Karpas-422 (cell line): ENCODE measurements at regions not wholly inside any gene's neighbourhood (a gene's known extent, or its start where the extent isn't known, plus 50 kb on each side); places are given as distances from the start of the nearest gene placed in this dataset.
"Not testable (repeated sequence)": the region's sequence is repeated elsewhere in the genome, so short reads cannot be mapped to it uniquely, and the experiment has no call there.

ENCODE experiments used
- DNase-seq: peaks from one replicate; pipeline ENCODE4 v3.0.0-alpha.2; 2015
- H2AFZ ChIP-seq: fragments of 200-600 bp; sonication (generic); 2 replicates; pipeline ENCODE4 v1.6.1; 2014; ENCODE audit warnings: antibody characterized with exemption, low read length, mixed read lengths
- H3K27ac ChIP-seq: fragments of 200-600 bp; sonication (generic); 2 replicates; pipeline ENCODE4 v1.5.1; 2014; ENCODE audit warnings: mild to moderate bottlenecking, low read length, moderate library complexity
- H3K27me3 ChIP-seq: fragments of 200-600 bp; sonication (generic); 2 replicates; pipeline ENCODE4 v1.6.1; 2014; ENCODE audit warnings: low read length, mixed read lengths
- H3K36me3 ChIP-seq: fragments of 200-600 bp; sonication (generic); 2 replicates; pipeline ENCODE4 v1.6.1; 2014; ENCODE audit warnings: low read length, mixed read lengths; ENCODE audit not compliant: insufficient read depth
- H3K4me1 ChIP-seq: fragments of 200-600 bp; sonication (generic); 2 replicates; pipeline ENCODE4 v1.6.1; 2014; ENCODE audit warnings: mild to moderate bottlenecking, low read length, mixed read lengths
- H3K4me2 ChIP-seq: fragments of 200-600 bp; sonication (generic); 2 replicates; pipeline ENCODE4 v1.6.1; 2014; ENCODE audit warnings: low read length, low read depth, mild to moderate bottlenecking; ENCODE audit not compliant: poor library complexity, severe bottlenecking
- H3K4me3 ChIP-seq: fragments of 200-600 bp; sonication (generic); 2 replicates; pipeline ENCODE4 v1.5.1; 2014; ENCODE audit warnings: mild to moderate bottlenecking, antibody characterized with exemption, low read length, mixed read lengths
- H3K79me2 ChIP-seq: fragments of 200-600 bp; sonication (generic); 2 replicates; pipeline ENCODE4 v1.6.1; 2014; ENCODE audit warnings: mild to moderate bottlenecking, low read length, mixed read lengths
- H3K9ac ChIP-seq: fragments of 200-600 bp; sonication (generic); 2 replicates; pipeline ENCODE4 v1.6.0; 2014; ENCODE audit warnings: low read length
- H3K9me2 ChIP-seq: fragments of 200-600 bp; sonication (generic), shearing (Covaris generic); replicated peaks from 2 replicates; pipeline ENCODE4 v1.6.0; 2014; ENCODE audit warnings: mild to moderate bottlenecking, low read length, moderate library complexity; ENCODE audit not compliant: insufficient read depth
- H3K9me3 ChIP-seq: fragments of 300-700, 200-600 bp; sonication (generic); 2 replicates; pipeline ENCODE4 v1.6.1; 2014; ENCODE audit warnings: low read length, mixed read lengths
- H4K20me1 ChIP-seq: fragments of 200-600 bp; sonication (generic); 2 replicates; pipeline ENCODE4 v1.6.1; 2014; ENCODE audit warnings: mild to moderate bottlenecking, antibody characterized with exemption, low read length, low read depth; ENCODE audit not compliant: insufficient read depth

DNA sequence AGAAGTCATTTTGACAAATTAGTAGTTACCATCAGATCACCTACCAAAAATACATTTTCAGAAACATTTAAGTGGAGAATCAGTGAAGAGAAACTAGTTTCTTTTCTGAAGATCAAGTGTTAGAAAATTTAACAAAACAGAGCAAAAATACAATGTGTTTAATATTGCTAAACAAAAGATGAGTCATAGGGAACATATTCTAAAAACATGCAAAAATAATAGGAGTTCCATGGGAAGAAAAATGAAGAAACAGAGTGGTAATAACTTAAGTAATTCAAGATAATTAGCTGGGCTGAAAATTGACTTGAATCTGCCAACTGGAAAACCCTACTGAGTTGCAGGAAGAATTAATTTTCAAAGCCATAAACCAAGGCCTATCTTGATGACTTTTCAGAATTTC, 111.5 kb upstream of the KITLG start:
- Histone ChIP-seq H2AFZ (no peak overlapping the region), H3K4me3 (no peak overlapping the region), H3K4me2 (no peak overlapping the region), H3K9me3 (peaks cover 3% of the 10 kb centered on the region; the same call in 1 of the 2 replicates), H3K9me2 (no peaks in the 10 kb centered on the region), H3K4me1 (no peaks in the 10 kb centered on the region), H3K27me3 (no peaks in the 10 kb centered on the region), H4K20me1 (no peaks in the 10 kb centered on the region), H3K36me3 (no peaks in the 10 kb centered on the region), H3K79me2 (no peaks in the 10 kb centered on the region), H3K27ac (no peak overlapping the region), H3K9ac (no peak overlapping the region)
- DNase-seq, result no peak

DNA sequence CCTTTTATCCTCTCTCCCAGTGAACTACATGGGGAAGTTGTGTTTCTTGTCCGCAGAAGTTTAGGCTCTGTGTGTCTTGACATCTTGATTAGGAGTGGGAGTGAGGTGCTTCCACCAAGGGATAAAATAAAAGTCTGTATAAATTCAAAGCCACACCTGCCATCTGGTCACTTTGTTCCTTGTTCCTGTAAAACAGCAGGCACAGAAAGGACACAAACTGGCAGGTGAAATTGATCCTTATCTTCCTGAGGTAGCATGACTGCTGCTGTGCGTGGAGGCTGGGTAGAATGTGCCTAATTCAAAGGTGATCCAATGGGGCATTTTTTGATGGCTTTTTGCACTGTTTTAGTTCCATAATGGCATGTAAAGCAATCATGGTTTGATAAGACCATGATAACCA, 104.3 kb upstream of the KITLG start:
- Histone ChIP-seq H2AFZ (no peak overlapping the region), H3K9ac (no peak overlapping the region), H3K9me2 (no peaks in the 10 kb centered on the region), H3K79me2 (no peaks in the 10 kb centered on the region), H3K9me3 (no peaks in the 10 kb centered on the region), H3K27me3 (no peaks in the 10 kb centered on the region), H3K4me1 (no peaks in the 10 kb centered on the region), H3K4me3 (no peak overlapping the region), H3K4me2 (no peak overlapping the region), H3K36me3 (no peaks in the 10 kb centered on the region), H3K27ac (no peak overlapping the region), H4K20me1 (no peaks in the 10 kb centered on the region)
- no peak for DNase-seq

DNA sequence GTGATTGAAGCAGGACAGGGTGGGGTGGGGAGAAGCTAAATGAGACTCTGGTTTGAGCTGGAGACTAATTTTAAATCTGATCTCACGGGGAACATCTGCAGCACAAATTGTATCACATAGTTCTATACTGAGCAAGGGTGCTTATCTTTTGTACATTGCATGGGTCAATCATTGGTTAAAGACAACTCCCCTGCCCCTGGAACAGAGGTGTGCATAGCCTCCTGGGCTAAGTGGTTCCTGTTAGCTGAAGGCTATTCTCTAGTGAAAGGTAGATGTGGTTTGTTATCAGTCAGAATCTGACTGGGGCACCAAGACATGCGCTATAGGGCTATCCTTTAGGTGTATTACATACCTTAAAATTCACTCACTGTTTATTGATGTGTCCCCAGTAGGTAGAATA, 103.9 kb upstream of the KITLG start:
- Histone ChIP-seq H3K9me2 (no peaks in the 10 kb centered on the region), H3K4me3 (no peak overlapping the region), H3K79me2 (no peaks in the 10 kb centered on the region), H3K4me1 (no peaks in the 10 kb centered on the region), H3K27ac (no peak overlapping the region), H4K20me1 (no peaks in the 10 kb centered on the region), H3K27me3 (no peaks in the 10 kb centered on the region), H3K9me3 (no peaks in the 10 kb centered on the region), H3K4me2 (no peak overlapping the region), H3K36me3 (no peaks in the 10 kb centered on the region), H3K9ac (no peak overlapping the region), H2AFZ (no peak overlapping the region)
- DNase-seq, result no peak

DNA sequence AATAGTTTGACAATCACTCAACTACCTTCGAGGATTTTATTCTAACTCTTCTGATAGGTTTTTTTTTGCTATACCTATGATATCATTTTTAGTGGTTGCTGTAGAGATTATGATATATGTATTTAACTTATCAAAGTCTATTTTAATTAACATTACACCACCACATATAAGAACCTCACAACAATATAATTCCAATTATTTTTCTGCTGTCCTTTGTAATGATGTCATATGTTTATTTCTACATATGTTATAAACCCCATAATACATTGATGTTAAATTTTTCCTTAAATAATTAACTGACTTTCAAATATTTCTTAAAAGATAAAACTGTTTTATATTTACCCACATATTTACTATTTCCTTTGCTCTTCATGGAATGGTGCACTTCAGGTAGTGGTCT, 103.4 kb upstream of the KITLG start:
- H3K9ac ChIP-seq, result no peak overlapping the region
- H3K79me2 ChIP-seq, result no peaks in the 10 kb centered on the region
- DNase-seq, result no peak
- no peaks in the 10 kb centered on the region for H3K4me1 ChIP-seq
- H3K4me3 ChIP-seq, result no peak overlapping the region
- H2AFZ ChIP-seq, result no peak overlapping the region
- H3K4me2 ChIP-seq, result no peak overlapping the region
- no peaks in the 10 kb centered on the region for H3K36me3 ChIP-seq
- no peaks in the 10 kb centered on the region for H4K20me1 ChIP-seq
- H3K27ac ChIP-seq, result no peak overlapping the region
- H3K9me3 ChIP-seq, result no peaks in the 10 kb centered on the region
- H3K27me3 ChIP-seq, result no peaks in the 10 kb centered on the region
- no peaks in the 10 kb centered on the region for H3K9me2 ChIP-seq

DNA sequence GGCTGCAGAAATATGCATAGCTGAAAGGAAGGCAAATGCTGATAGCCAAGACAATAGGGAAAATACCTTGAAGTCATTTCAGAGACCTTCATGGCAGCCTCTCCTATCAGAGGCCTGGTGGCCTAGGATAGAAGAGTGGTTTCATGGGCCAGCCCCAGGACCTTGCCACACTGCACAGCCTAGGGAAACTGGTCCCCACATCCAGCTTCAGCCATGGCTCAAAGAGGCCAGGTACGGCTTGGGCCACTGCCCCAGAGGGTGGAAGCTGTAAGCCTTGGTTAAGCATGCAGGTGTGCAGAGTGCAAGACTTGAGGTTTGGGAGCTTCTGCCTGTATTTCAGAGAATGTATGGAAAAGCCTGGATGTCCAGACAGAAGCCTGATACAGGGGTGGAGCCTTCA, 101.0 kb upstream of the KITLG start:
- no peaks in the 10 kb centered on the region for H3K27me3 ChIP-seq
- H3K79me2 ChIP-seq, result no peaks in the 10 kb centered on the region
- no peak for DNase-seq
- no peaks in the 10 kb centered on the region for H4K20me1 ChIP-seq
- no peaks in the 10 kb centered on the region for H3K36me3 ChIP-seq
- no peaks in the 10 kb centered on the region for H3K9me3 ChIP-seq
- no peak overlapping the region for H3K27ac ChIP-seq
- no peak overlapping the region for H3K9ac ChIP-seq
- no peaks in the 10 kb centered on the region for H3K9me2 ChIP-seq
- H3K4me2 ChIP-seq, result no peak overlapping the region
- no peak overlapping the region for H3K4me3 ChIP-seq
- H3K4me1 ChIP-seq, result no peaks in the 10 kb centered on the region
- H2AFZ ChIP-seq, result no peak overlapping the region

DNA sequence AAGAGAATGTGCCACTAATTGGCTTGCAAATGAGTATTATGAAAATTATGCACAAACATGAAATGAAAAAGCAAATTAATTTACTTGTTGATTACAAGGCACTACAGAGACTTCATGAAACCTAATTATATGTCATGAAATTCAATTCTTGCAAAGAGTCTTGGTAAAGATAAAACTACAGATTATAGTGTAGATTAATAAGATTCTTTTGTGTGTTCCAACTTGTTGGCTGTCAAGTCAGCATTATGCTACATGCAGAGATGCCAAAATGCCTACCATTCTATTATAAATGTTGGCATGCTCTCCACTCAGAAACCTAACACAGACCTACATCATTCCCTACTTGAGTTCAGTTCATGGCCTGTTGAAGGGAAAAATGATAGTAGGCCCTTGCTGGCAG, 97.2 kb upstream of the KITLG start:
- no peaks in the 10 kb centered on the region for H3K79me2 ChIP-seq
- H3K4me1 ChIP-seq, result no peaks in the 10 kb centered on the region
- no peak overlapping the region for H3K9ac ChIP-seq

DNA sequence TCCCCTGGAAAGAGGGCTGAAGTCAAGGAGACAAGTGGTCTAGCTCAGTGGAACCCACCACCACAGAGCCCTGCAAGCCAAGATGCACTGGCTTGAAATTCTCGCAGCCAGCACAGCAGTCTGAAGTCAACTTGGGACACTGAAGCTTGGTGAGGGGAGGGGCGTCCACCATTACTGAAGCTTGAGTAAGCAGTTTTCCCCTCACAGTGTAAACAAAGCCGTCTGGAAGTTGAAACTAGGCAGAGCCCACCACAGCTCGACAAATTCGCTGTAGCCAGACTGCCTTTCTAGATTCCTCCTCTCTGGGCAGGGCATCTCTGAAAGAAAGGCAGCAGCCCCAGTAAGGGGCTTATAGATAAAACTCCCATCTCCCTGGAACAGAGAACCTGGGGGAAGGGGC, 87.3 kb upstream of the KITLG start:
- H2AFZ ChIP-seq, H3K4me1 ChIP-seq, H3K79me2 ChIP-seq, H3K4me3 ChIP-seq, H3K27me3 ChIP-seq, H3K9me2 ChIP-seq, H3K4me2 ChIP-seq, H3K36me3 ChIP-seq, H3K9me3 ChIP-seq, H3K9ac ChIP-seq, DNase-seq, H3K27ac ChIP-seq, H4K20me1 ChIP-seq: not testable (repeated sequence)

More for the DNA sequence above, 97.2 kb upstream of the KITLG start:
- Histone ChIP-seq H3K27ac (no peak overlapping the region), H3K36me3 (no peaks in the 10 kb centered on the region), H3K4me3 (no peak overlapping the region), H3K4me2 (no peak overlapping the region), H3K9me3 (no peaks in the 10 kb centered on the region), H2AFZ (no peak overlapping the region), H4K20me1 (no peaks in the 10 kb centered on the region), H3K27me3 (no peaks in the 10 kb centered on the region), H3K9me2 (no peaks in the 10 kb centered on the region)
- DNase-seq, result no peak

DNA sequence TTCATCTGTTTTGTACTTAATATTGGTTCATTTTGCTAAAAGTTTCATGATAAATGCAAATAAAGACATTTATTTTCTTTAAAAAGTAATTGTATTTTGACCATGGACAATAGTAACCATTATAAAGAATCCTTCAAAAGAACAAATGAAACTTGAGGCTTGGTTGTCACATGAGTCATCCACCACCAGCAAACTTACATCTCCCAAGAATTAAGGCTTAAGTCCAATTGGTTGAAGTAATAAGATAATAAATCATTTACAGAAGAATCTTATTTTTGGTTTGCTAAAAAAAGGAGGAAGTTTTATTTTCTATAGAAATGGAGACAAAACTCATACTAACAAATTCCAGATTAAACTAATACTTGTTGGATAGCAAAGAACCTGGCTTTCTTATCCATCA, 84.8 kb upstream of the KITLG start:
- Histone ChIP-seq H3K36me3 (no peaks in the 10 kb centered on the region), H3K9ac (no peak overlapping the region), H2AFZ (no peak overlapping the region), H3K9me2 (no peaks in the 10 kb centered on the region), H3K9me3 (no peaks in the 10 kb centered on the region), H3K4me1 (no peaks in the 10 kb centered on the region), H3K27ac (no peak overlapping the region), H3K4me2 (no peak overlapping the region), H3K4me3 (no peak overlapping the region), H3K27me3 (no peaks in the 10 kb centered on the region), H4K20me1 (no peaks in the 10 kb centered on the region), H3K79me2 (no peaks in the 10 kb centered on the region)
- DNase-seq, result no peak

DNA sequence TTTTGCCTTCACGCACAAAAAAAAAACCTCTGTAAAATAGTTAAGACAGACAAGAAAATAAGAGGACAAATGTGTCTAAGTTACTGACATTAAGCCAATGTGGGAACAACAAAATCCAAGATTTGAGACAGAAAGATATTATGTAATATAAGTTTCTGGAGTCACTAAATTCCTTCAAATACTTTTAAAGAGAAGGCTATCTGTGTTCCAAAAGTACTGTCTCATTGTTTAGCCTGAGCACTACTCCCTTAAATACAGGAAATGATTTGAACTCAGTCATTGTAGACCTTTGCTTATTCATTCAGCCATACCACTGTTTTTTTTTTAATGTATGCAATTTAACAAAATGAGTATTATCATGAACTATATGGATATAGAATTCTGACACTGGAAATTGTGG, 82.7 kb upstream of the KITLG start:
- no peaks in the 10 kb centered on the region for H3K27me3 ChIP-seq
- H3K9me2 ChIP-seq, result no peaks in the 10 kb centered on the region
- H3K4me3 ChIP-seq, result no peak overlapping the region
- H2AFZ ChIP-seq, result no peak overlapping the region
- H3K27ac ChIP-seq, result no peak overlapping the region
- no peaks in the 10 kb centered on the region for H4K20me1 ChIP-seq
- H3K4me2 ChIP-seq, result no peak overlapping the region
- H3K79me2 ChIP-seq, result no peaks in the 10 kb centered on the region
- no peaks in the 10 kb centered on the region for H3K9me3 ChIP-seq
- H3K36me3 ChIP-seq, result no peaks in the 10 kb centered on the region
- H3K9ac ChIP-seq, result no peak overlapping the region
- no peak for DNase-seq
- no peaks in the 10 kb centered on the region for H3K4me1 ChIP-seq
